K562 (cell line): ENCODE measurements at regions not wholly inside any gene's neighbourhood (a gene's known extent, or its start where the extent isn't known, plus 50 kb on each side); places are given as distances from the start of the nearest gene placed in this dataset.

Experiments used
- ATAC-seq: fragments of 200-7000 bp; cut with Tn5 transposase; 3 replicates; pipeline ENCODE4 v1.9.1; 2020; ENCODE audit warnings: moderate library complexity
- BruUV-seq: library from RNA; stranded (reverse); fragments of 400-500 nt; replicated peaks from 2 replicates; lab custom pipeline; 2021; lab: Mats Ljungman, UMichigan
- CTCF ChIA-PET: fragments of 300-600 bp; formaldehyde crosslinking; extraction: SDS; loops from one replicate; lab custom pipeline; 2021; ENCODE audit warnings: low intra/inter-chr PET ratio; lab: Yijun Ruan, JAX
- POLR2A ChIA-PET: fragments of 300-600, 350-650 bp; sonication (Branson Sonifier 250); formaldehyde crosslinking; extraction: SDS; loops from one replicate; lab custom pipeline; 2021; ENCODE audit warnings: antibody characterized with exemption, inconsistent platforms; lab: Yijun Ruan, JAX
- DNase-seq, 4 experiments: peaks; one replicate each; pipeline versions ENCODE4 v3.0.0 to v3.0.0-alpha.2; 2011 to 2018; ENCODE audit warnings: low spot score in 3 of 4, mixed read lengths in 3 of 4; ENCODE audit errors: extremely low read depth in 1 of 4
- FAIRE-seq: peaks from 2 replicates; lab custom pipeline; 2011; peaks lifted over from hg19 to GRCh38; lab: Jason Lieb, UNC
- H2AFZ ChIP-seq: 2 replicates; pipeline ENCODE4 v1.6.0; 2011; ENCODE audit warnings: low read depth, low read length, control low read depth, inconsistent platforms
- H3K27ac ChIP-seq: fragments of 200-600 bp; 3 replicates; pipeline ENCODE4 v1.8.0; 2011; ENCODE audit warnings: low read depth, mild to moderate bottlenecking, control low read depth, inconsistent platforms, low read length, moderate library complexity, mixed read lengths; ENCODE audit errors: extremely low read depth
- H3K27me3 ChIP-seq, 2 experiments: fragments of 300-600 bp in 1 of 2; 2 replicates in 1 of 2; 3 replicates in 1 of 2; pipeline versions ENCODE4 v1.6.0 to v1.8.0; 2011; ENCODE audit warnings: inconsistent platforms in 2 of 2, low read length in 2 of 2, mild to moderate bottlenecking in 1 of 2, mixed read lengths in 1 of 2, moderate library complexity in 1 of 2; ENCODE audit not compliant: control insufficient read depth in 2 of 2, insufficient read depth in 2 of 2
- H3K36me3 ChIP-seq: fragments of 300-600 bp; 3 replicates; pipeline ENCODE4 v1.8.0; 2011; ENCODE audit warnings: mild to moderate bottlenecking, low read length, inconsistent platforms; ENCODE audit not compliant: control insufficient read depth, insufficient read depth
- H3K4me1 ChIP-seq, 2 experiments: fragments of 200-600 bp in 1 of 2; replicated peaks in 1 of 2; 2 replicates in 1 of 2; 3 replicates in 1 of 2; pipeline versions ENCODE4 v1.5.1 to v1.8.0; 2011; ENCODE audit warnings: inconsistent platforms in 2 of 2, low read length in 2 of 2, mild to moderate bottlenecking in 1 of 2, mixed read lengths in 1 of 2, moderate library complexity in 1 of 2; ENCODE audit not compliant: control insufficient read depth in 2 of 2, insufficient read depth in 2 of 2
- H3K4me2 ChIP-seq: 2 replicates; pipeline ENCODE4 v1.6.1; 2011; ENCODE audit warnings: low read length, control low read depth, inconsistent platforms, mixed read lengths; ENCODE audit not compliant: insufficient read depth
- H3K4me3 ChIP-seq: fragments of 200-600 bp; sonication (generic), shearing (Covaris generic); 2 replicates; pipeline ENCODE4 v1.5.1; 2016; ENCODE audit warnings: control low read depth, inconsistent platforms
- H3K79me2 ChIP-seq: fragments of 200-600 bp; 3 replicates; pipeline ENCODE4 v1.8.0; 2011; ENCODE audit warnings: low read length, inconsistent platforms; ENCODE audit not compliant: control insufficient read depth, insufficient read depth
- H3K9ac ChIP-seq, 2 experiments: 2 replicates each; pipeline versions ENCODE4 v1.6.0 to v1.6.1; 2011; ENCODE audit warnings: low read depth in 2 of 2, low read length in 2 of 2, control low read depth in 1 of 2, inconsistent platforms in 1 of 2, mild to moderate bottlenecking in 1 of 2, mixed read lengths in 1 of 2; ENCODE audit not compliant: insufficient read depth in 1 of 2
- H3K9me1 ChIP-seq: one replicate; pipeline ENCODE4 v1.6.0; 2011; ENCODE audit warnings: inconsistent platforms, mild to moderate bottlenecking, low read length, moderate library complexity; ENCODE audit not compliant: control insufficient read depth, insufficient read depth
- H3K9me3 ChIP-seq: replicated peaks from 2 replicates; pipeline ENCODE4 v1.5.1; 2011; ENCODE audit warnings: low read depth, low read length, inconsistent platforms; ENCODE audit not compliant: control insufficient read depth, insufficient read depth
- H4K20me1 ChIP-seq: replicated peaks from 2 replicates; pipeline ENCODE4 v1.6.1; 2011; ENCODE audit warnings: low read length, inconsistent platforms, mixed read lengths; ENCODE audit not compliant: control insufficient read depth, insufficient read depth
- CBFA2T2 ChIP-seq: fragments of 450-650 bp; conservative IDR thresholded peaks from 2 replicates; pipeline ENCODE4 v1.6.1; 2017; ENCODE audit warnings: mild to moderate bottlenecking
- CTCF ChIP-seq, 3 experiments: IDR thresholded peaks in 2 of 3; conservative IDR thresholded peaks in 1 of 3; 2 replicates each; pipeline ENCODE4 v1.5.1; 2011 to 2012; ENCODE audit warnings: low read length in 3 of 3, mild to moderate bottlenecking in 3 of 3, control low read depth in 2 of 3, improper control_type of control experiment in 1 of 3, inconsistent platforms in 1 of 3, low read depth in 1 of 3, mixed read lengths in 1 of 3, moderate library complexity in 1 of 3; ENCODE audit not compliant: insufficient read depth in 2 of 3
- HDAC8 ChIP-seq: fragments of 450-650 bp; IDR thresholded peaks from 2 replicates; pipeline ENCODE4 v1.6.1; 2016; ENCODE audit warnings: mild to moderate bottlenecking, missing genetic modification characterization, moderate library complexity, missing compliant biosample characterization
- SMARCC2 ChIP-seq: fragments of 450-650 bp; IDR thresholded peaks from 2 replicates; pipeline ENCODE4 v1.6.1; 2017; ENCODE audit warnings: antibody characterized with exemption, moderate library complexity, mild to moderate bottlenecking, low read depth
- ZNF384 ChIP-seq: IDR thresholded peaks from 2 replicates; pipeline ENCODE4 v1.6.1; 2012; ENCODE audit warnings: low read depth, low read length, improper control_type of control experiment
- WGBS: fragments of 100-300 bp; shearing (Covaris generic); methylation state at CpG from one replicate; pipeline ENCODE4 v1.1.6; 2016; ENCODE audit warnings: low coverage, mixed read lengths; ENCODE audit not compliant: insufficient coverage; ENCODE audit errors: missing lambda C conversion rate; 5-methylcytosine and 5-hydroxymethylcytosine counted together
- in situ Hi-C: fragments of 300-500 bp; cut with MboI; formaldehyde crosslinking; loops from 4 replicates; pipeline ENCODE4 v1.15.0; 2018; ENCODE audit warnings: inconsistent platforms, mixed read lengths
- intact Hi-C: fragments of 100-400 bp; cut with micrococcal nuclease; formaldehyde crosslinking; loops from 2 replicates; pipeline ENCODE4 v1.14.2; 2022

- ATAC-seq = no peak
- no peak for TF ChIP-seq ZNF384
- TF ChIP-seq CTCF (IDR thresholded peaks at IDR 0.05 in 2 of 3, conservative IDR thresholded peaks at IDR 0.05 in 1 of 3; ENCODE audit: insufficient read depth in 2 of 3, low read depth in 1 of 3, low read length in 3 of 3) = 0 out of 6 replicates have a peak, but pooled peaks of 2 of the 3 experiments have one; percentile 14 to 18
These were observed 626.7 kb upstream of the BOD1L1 start for GRCh38 chr4:14254252-14254651.

GRCh38 chr4:14254926-14255325 lies 627.4 kb upstream of the BOD1L1 start:
- Histone ChIP-seq H3K36me3 (no peaks in the 10 kb centered on the region), H3K27ac (no peak overlapping the region), H3K27me3 (no peaks in the 10 kb centered on the region), H3K79me2 (no peaks in the 10 kb centered on the region), H3K4me1 (no peaks in the 10 kb centered on the region), H2AFZ (no peak overlapping the region), H4K20me1 (no peaks in the 10 kb centered on the region), H3K9ac (no peak overlapping the region), H3K4me2 (no peak overlapping the region), H3K4me3 (no peak overlapping the region), H3K9me1 (no peaks in the 10 kb centered on the region), H3K9me3 (no peaks in the 10 kb centered on the region)
- POLR2A ChIA-PET = no interaction called here
- intact Hi-C loops (no loop called here), in situ Hi-C loops (no loop called here)
- 0% methylated on average over 1 of the region's 1 CpG for WGBS
- BruUV-seq = no TSS peak
- ATAC-seq (no peak), DNase-seq (no peak), FAIRE-seq (no peak)
- TF ChIP-seq SMARCC2 (no peak), HDAC8 (no peak), CBFA2T2 (no peak)
- CTCF ChIA-PET = no interaction called here

More at GRCh38 chr4:14254252-14254651, 626.7 kb upstream of the BOD1L1 start:
- intact Hi-C loops (no loop called here), in situ Hi-C loops (no loop called here)
- CTCF ChIA-PET = no interaction called here
- WGBS = 0% methylated on average over 4 of the region's 4 CpGs
- Histone ChIP-seq H3K9ac (no peak overlapping the region), H4K20me1 (no peaks in the 10 kb centered on the region), H3K27me3 (no peaks in the 10 kb centered on the region), H3K27ac (no peak overlapping the region), H3K36me3 (no peaks in the 10 kb centered on the region), H3K4me2 (no peak overlapping the region), H3K4me3 (no peak overlapping the region), H3K4me1 (no peaks in the 10 kb centered on the region), H3K9me1 (no peaks in the 10 kb centered on the region), H3K79me2 (no peaks in the 10 kb centered on the region), H3K9me3 (no peaks in the 10 kb centered on the region), H2AFZ (no peak overlapping the region)
- DNase-seq (peak in 2 of 4 experiments; percentile 7 to 19), FAIRE-seq (no peak)
- BruUV-seq = no TSS peak
- POLR2A ChIA-PET = no interaction called here
